H1 (cell line): ENCODE measurements at regions not wholly inside any gene's neighbourhood (a gene's known extent, or its start where the extent isn't known, plus 50 kb on each side); places are given as distances from the start of the nearest gene placed in this dataset.

Source experiments
- CTCF ChIA-PET: fragments of 300-600 bp; sonication (Branson Sonifier 250); formaldehyde crosslinking; loops from one replicate; lab custom pipeline; 2021; ENCODE audit not compliant: partially characterized antibody; lab: Charles Lee
- POLR2A ChIA-PET: fragments of 300-600 bp; sonication (Branson Sonifier 250); formaldehyde crosslinking; loops from one replicate; lab custom pipeline; 2021; ENCODE audit warnings: inconsistent platforms; ENCODE audit not compliant: partially characterized antibody; lab: Charles Lee
- DNase-seq, 2 experiments: peaks; one replicate each; pipeline versions ENCODE4 v3.0.0 to v3.0.0-alpha.2; 2010 to 2022; ENCODE audit warnings: low spot score in 2 of 2, low read depth in 1 of 2, mixed read lengths in 1 of 2
- FAIRE-seq: peaks from 2 replicates; lab custom pipeline; 2011; peaks lifted over from hg19 to GRCh38; lab: Jason Lieb, UNC
- H2AFZ ChIP-seq: 2 replicates; pipeline ENCODE4 v1.8.1; 2012; ENCODE audit warnings: low read length, inconsistent platforms
- H2AK5ac ChIP-seq: 2 replicates; pipeline ENCODE4 v1.6.1; 2013; ENCODE audit warnings: low read depth, low read length
- H2BK120ac ChIP-seq: replicated peaks from 2 replicates; pipeline ENCODE3; 2013; ENCODE audit warnings: low read depth, low read length, inconsistent platforms
- H2BK12ac ChIP-seq: 2 replicates; pipeline ENCODE4 v1.6.1; 2013; ENCODE audit warnings: low read depth, low read length
- H2BK15ac ChIP-seq: 2 replicates; pipeline ENCODE4 v1.6.1; 2013; ENCODE audit warnings: low read length
- H2BK20ac ChIP-seq: 2 replicates; pipeline ENCODE4 v1.6.1; 2013; ENCODE audit warnings: low read length
- H2BK5ac ChIP-seq: 2 replicates; pipeline ENCODE4 v1.6.1; 2013; ENCODE audit warnings: low read depth, low read length
- H3K14ac ChIP-seq: 2 replicates; pipeline ENCODE4 v1.6.1; 2013; ENCODE audit warnings: inconsistent platforms; ENCODE audit not compliant: insufficient read length
- H3K18ac ChIP-seq: 2 replicates; pipeline ENCODE4 v1.6.1; 2013; ENCODE audit warnings: low read length; ENCODE audit errors: extremely low read depth
- H3K23ac ChIP-seq: 2 replicates; pipeline ENCODE4 v1.6.1; 2013; ENCODE audit warnings: inconsistent platforms; ENCODE audit not compliant: insufficient read length
- H3K23me2 ChIP-seq: 2 replicates; pipeline ENCODE4 v1.6.1; 2013; ENCODE audit warnings: low read depth, low read length
- H3K27ac ChIP-seq: 2 replicates; pipeline ENCODE4 v1.6.1; 2011; ENCODE audit warnings: low read depth, low read length, inconsistent platforms
- H3K27me3 ChIP-seq, 4 experiments: replicated peaks in 1 of 4; 1 replicate in 1 of 4; 2 replicates in 3 of 4; pipeline versions ENCODE4 v1.6.1 to v1.8.1; 2011 to 2013; ENCODE audit warnings: low read length in 3 of 4, mild to moderate bottlenecking in 3 of 4, inconsistent platforms in 2 of 4, mixed read lengths in 2 of 4, moderate library complexity in 1 of 4; ENCODE audit not compliant: control insufficient read depth in 3 of 4, insufficient read depth in 3 of 4; ENCODE audit errors: extremely low read depth in 1 of 4
- H3K36me3 ChIP-seq, 4 experiments: 2 replicates each; pipeline versions ENCODE4 v1.6.1 to v1.8.1; 2011 to 2013; ENCODE audit warnings: mild to moderate bottlenecking in 4 of 4, low read length in 3 of 4, moderate library complexity in 2 of 4, control low read depth in 1 of 4, inconsistent platforms in 1 of 4; ENCODE audit not compliant: insufficient read depth in 4 of 4, control insufficient read depth in 2 of 4
- H3K4ac ChIP-seq: replicated peaks from 2 replicates; pipeline ENCODE3; 2013; ENCODE audit warnings: low read length, low read depth, mixed read lengths, inconsistent platforms; ENCODE audit not compliant: insufficient read length
- H3K4me1 ChIP-seq, 4 experiments: replicated peaks in 1 of 4; 1 replicate in 1 of 4; 2 replicates in 3 of 4; pipeline versions ENCODE4 v1.6.1 to v1.8.1; 2011 to 2013; ENCODE audit warnings: low read length in 3 of 4, inconsistent platforms in 2 of 4, mixed read lengths in 1 of 4; ENCODE audit not compliant: insufficient read depth in 4 of 4, control insufficient read depth in 3 of 4
- H3K4me2 ChIP-seq, 2 experiments: 2 replicates each; pipeline versions ENCODE4 v1.6.1 to v1.8.1; 2011 to 2013; ENCODE audit warnings: low read depth in 2 of 2, low read length in 2 of 2, control low read depth in 1 of 2, inconsistent platforms in 1 of 2, mild to moderate bottlenecking in 1 of 2; ENCODE audit not compliant: insufficient read depth in 1 of 2
- H3K4me3 ChIP-seq, 4 experiments: fragments of 200-600, 300-600 bp in 1 of 4; sonication (generic), shearing (Covaris generic), sonication (Bioruptor Twin) in 1 of 4; 2 replicates each; pipeline versions ENCODE4 v1.5.1 to v1.8.1; 2011 to 2016; ENCODE audit warnings: low read length in 4 of 4, low read depth in 3 of 4, control low read depth in 2 of 4, inconsistent platforms in 2 of 4, mild to moderate bottlenecking in 2 of 4, mixed read lengths in 1 of 4, moderate library complexity in 1 of 4; ENCODE audit not compliant: insufficient read depth in 2 of 4; ENCODE audit errors: extremely low read depth in 1 of 4
- H3K56ac ChIP-seq: replicated peaks from 2 replicates; pipeline ENCODE3; 2013; ENCODE audit warnings: low read depth, mild to moderate bottlenecking, mixed read lengths, low read length, inconsistent platforms; ENCODE audit not compliant: insufficient read length
- H3K79me1 ChIP-seq: 2 replicates; pipeline ENCODE4 v1.6.1; 2013; ENCODE audit warnings: low read depth, low read length, control low read depth
- H3K79me2 ChIP-seq, 2 experiments: 2 replicates each; pipeline versions ENCODE4 v1.6.1 to v1.8.1; 2012 to 2013; ENCODE audit warnings: low read length in 2 of 2, mild to moderate bottlenecking in 2 of 2, inconsistent platforms in 1 of 2; ENCODE audit not compliant: insufficient read depth in 2 of 2, control insufficient read depth in 1 of 2
- H3K9ac ChIP-seq, 4 experiments: replicated peaks in 1 of 4; 1 replicate in 1 of 4; 2 replicates in 3 of 4; pipeline versions ENCODE4 v1.6.1 to v1.8.1; 2011 to 2013; ENCODE audit warnings: low read depth in 3 of 4, low read length in 3 of 4, control low read depth in 2 of 4, mild to moderate bottlenecking in 2 of 4, moderate library complexity in 2 of 4, inconsistent platforms in 1 of 4; ENCODE audit errors: extremely low read depth in 1 of 4
- H3K9me3 ChIP-seq, 2 experiments: 2 replicates each; pipeline versions ENCODE4 v1.6.1 to v1.8.1; 2012 to 2013; ENCODE audit warnings: mild to moderate bottlenecking in 2 of 2, moderate library complexity in 2 of 2, control low read depth in 1 of 2, inconsistent platforms in 1 of 2, low read depth in 1 of 2, low read length in 1 of 2, mixed read lengths in 1 of 2; ENCODE audit not compliant: insufficient read depth in 2 of 2
- H4K20me1 ChIP-seq, 2 experiments: replicated peaks in 1 of 2; 2 replicates each; pipeline versions ENCODE3 to v1.8.1; 2011 to 2013; ENCODE audit warnings: inconsistent platforms in 2 of 2, low read length in 2 of 2, mild to moderate bottlenecking in 1 of 2; ENCODE audit not compliant: insufficient read depth in 2 of 2, control insufficient read depth in 1 of 2
- H4K5ac ChIP-seq: 2 replicates; pipeline ENCODE4 v1.6.1; 2013; ENCODE audit warnings: low read length, low read depth, mixed read lengths, inconsistent platforms; ENCODE audit not compliant: insufficient read length
- H4K8ac ChIP-seq: 2 replicates; pipeline ENCODE4 v1.8.0; 2013; ENCODE audit warnings: mild to moderate bottlenecking, moderate library complexity, low read length, inconsistent platforms; ENCODE audit not compliant: insufficient read depth; ENCODE audit errors: extremely low read depth
- H4K91ac ChIP-seq: replicated peaks from 2 replicates; pipeline ENCODE3; 2013; ENCODE audit warnings: low read length, mixed read lengths, inconsistent platforms; ENCODE audit not compliant: insufficient read length
- GABPA ChIP-seq: IDR thresholded peaks from 2 replicates; pipeline ENCODE4 v1.6.1; 2011; ENCODE audit warnings: mild to moderate bottlenecking, low read length, moderate library complexity, borderline replicate concordance; ENCODE audit not compliant: insufficient read depth
- RAD21 ChIP-seq, 2 experiments: IDR thresholded peaks in 1 of 2; conservative IDR thresholded peaks in 1 of 2; 2 replicates each; pipeline ENCODE4 v1.6.1; 2011; ENCODE audit warnings: low read depth in 2 of 2, low read length in 2 of 2, improper control_type of control experiment in 1 of 2, inconsistent platforms in 1 of 2, mild to moderate bottlenecking in 1 of 2, moderate library complexity in 1 of 2
- WGBS, 2 experiments: shearing (Covaris generic) in 1 of 2; methylation state at CpG; one replicate each; pipeline versions ENCODE4 v1.1.6 to v1.1.7; 2013 to 2015; ENCODE audit warnings: low lambda C conversion rate in 2 of 2, mixed read lengths in 2 of 2, inconsistent platforms in 1 of 2, low coverage in 1 of 2, missing lambda C conversion rate in 1 of 2; ENCODE audit not compliant: insufficient replicate concordance in 2 of 2, insufficient coverage in 1 of 2, insufficient read length in 1 of 2; ENCODE audit errors: extremely low coverage in 1 of 2, missing lambda C conversion rate in 1 of 2; 5-methylcytosine and 5-hydroxymethylcytosine counted together

GRCh38 chrX:145552643-145553042, 265.0 kb upstream of the SLITRK2 start:
- H3K23ac ChIP-seq = no peak overlapping the region
- FAIRE-seq (no peak), DNase-seq (no peak)
- H4K91ac ChIP-seq = no peak overlapping the region
- H3K56ac ChIP-seq = no peak overlapping the region
- H4K20me1 ChIP-seq = no peaks in the 10 kb centered on the region
- H3K23me2 ChIP-seq = no peaks in the 10 kb centered on the region
- H2AK5ac ChIP-seq = no peak overlapping the region
- H3K4me2 ChIP-seq = no peak overlapping the region
- H4K5ac ChIP-seq = no peak overlapping the region
- no peak overlapping the region for H4K8ac ChIP-seq
- no peaks in the 10 kb centered on the region for H3K36me3 ChIP-seq
- H3K9ac ChIP-seq = no peak overlapping the region
- ChIA-PET CTCF (interaction anchor here (0.6 to 1.8 kb wide), 2 partner anchors 11 to 703 kb away, joined by 3 to 5 read pairs; no protein-coding TSS in a partner anchor), POLR2A (no interaction called here)
- no peaks in the 10 kb centered on the region for H3K9me3 ChIP-seq
- H2BK120ac ChIP-seq = no peak overlapping the region
- H2BK20ac ChIP-seq = no peak overlapping the region
- no peak overlapping the region for H3K4ac ChIP-seq
- H2BK15ac ChIP-seq = no peak overlapping the region
- H3K18ac ChIP-seq = no peak overlapping the region
- H3K79me1 ChIP-seq = no peaks in the 10 kb centered on the region
- no peaks in the 10 kb centered on the region for H3K79me2 ChIP-seq
- no peak overlapping the region for H3K14ac ChIP-seq
- TF ChIP-seq RAD21 (IDR thresholded peaks at IDR 0.05 in 1 of 2, conservative IDR thresholded peaks at IDR 0.05 in 1 of 2; ENCODE audit: low read depth in 2 of 2, low read length in 2 of 2) (0 out of 4 replicates have a peak, but pooled peaks of 1 of the 2 experiments have one; percentile 14), GABPA (no peak)
- H3K27me3 ChIP-seq = no peaks in the 10 kb centered on the region
- H2AFZ ChIP-seq = no peak overlapping the region
- H3K4me3 ChIP-seq = no peak overlapping the region
- H3K4me1 ChIP-seq = no peaks in the 10 kb centered on the region
- H3K27ac ChIP-seq = no peak overlapping the region
- no peak overlapping the region for H2BK5ac ChIP-seq
- no peak overlapping the region for H2BK12ac ChIP-seq
- WGBS, 2 experiments = 57% methylated on average over 1 of the region's 1 CpG; no CpG with 5 or more reads in 1 of the 2 experiments
